Large intestine (tissue), 3 donors: ENCODE measurements at regions not wholly inside any gene's neighbourhood (a gene's known extent, or its start where the extent isn't known, plus 50 kb on each side); places are given as distances from the start of the nearest gene placed in this dataset.

ENCODE experiments used
- DNase-seq, 2 donors: peaks; one replicate each; pipeline versions ENCODE4 v3.0.0 to v3.0.0-alpha.2; 2013
- H3K27ac ChIP-seq: one replicate; pipeline ENCODE4 v1.5.1; 2013; ENCODE audit warnings: low read length
- H3K27me3 ChIP-seq: 2 replicates; pipeline ENCODE4 v1.6.1; 2013; ENCODE audit warnings: low read length; ENCODE audit not compliant: control insufficient read depth, insufficient read depth
- H3K36me3 ChIP-seq: 2 replicates; pipeline ENCODE4 v1.6.1; 2013; ENCODE audit warnings: low read length; ENCODE audit not compliant: control insufficient read depth, insufficient read depth
- H3K4me1 ChIP-seq: one replicate; pipeline ENCODE4 v1.6.1; 2013; ENCODE audit warnings: low read length; ENCODE audit not compliant: control insufficient read depth, insufficient read depth
- H3K4me3 ChIP-seq: one replicate; pipeline ENCODE4 v1.5.1; 2013; ENCODE audit warnings: low read length
- H3K9me3 ChIP-seq: one replicate; pipeline ENCODE4 v1.6.1; 2013; ENCODE audit warnings: mild to moderate bottlenecking, low read depth, low read length, moderate library complexity; ENCODE audit not compliant: control insufficient read depth
- WGBS: methylation state at CpG from one replicate; pipeline ENCODE4 v1.1.5; 2013; ENCODE audit warnings: low lambda C conversion rate; ENCODE audit not compliant: insufficient coverage; 5-methylcytosine and 5-hydroxymethylcytosine counted together

GRCh38 chr9:97747201-97747965, 50.2 kb upstream of the XPA start:
- DNase-seq, result peak in 1 of 2 donors; percentile 62
- Histone ChIP-seq H3K36me3 (no peaks in the 10 kb centered on the region), H3K4me3 (no peak overlapping the region), H3K4me1 (peaks cover 59% of the 10 kb centered on the region), H3K9me3 (peaks cover 4% of the 10 kb centered on the region), H3K27me3 (no peaks in the 10 kb centered on the region), H3K27ac (peak overlapping the region; percentile 66)
- no CpG with 5 or more reads among the region's 4 CpGs for WGBS

GRCh38 chr9:97748525-97748924, 51.4 kb upstream of the XPA start:
- H3K4me3 ChIP-seq, result no peak overlapping the region
- H3K9me3 ChIP-seq, result no peaks in the 10 kb centered on the region
- H3K36me3 ChIP-seq, result no peaks in the 10 kb centered on the region
- DNase-seq, result no peak
- no peaks in the 10 kb centered on the region for H3K27me3 ChIP-seq
- WGBS, result no CpG with 5 or more reads among the region's 1 CpG
- peak overlapping the region; percentile 66 for H3K27ac ChIP-seq
- H3K4me1 ChIP-seq, result peaks cover 64% of the 10 kb centered on the region

- H3K9me3 ChIP-seq, result no peaks in the 10 kb centered on the region
- H3K27me3 ChIP-seq, result no peaks in the 10 kb centered on the region
- no peak overlapping the region for H3K4me3 ChIP-seq
- no CpG with 5 or more reads among the region's 3 CpGs for WGBS
- H3K27ac ChIP-seq, result peak overlapping the region; percentile 85
- DNase-seq, result no peak
- H3K36me3 ChIP-seq, result no peaks in the 10 kb centered on the region
- H3K4me1 ChIP-seq, result peaks cover 65% of the 10 kb centered on the region
These were observed 52.8 kb upstream of the XPA start for GRCh38 chr9:97749928-97750327.

DNA sequence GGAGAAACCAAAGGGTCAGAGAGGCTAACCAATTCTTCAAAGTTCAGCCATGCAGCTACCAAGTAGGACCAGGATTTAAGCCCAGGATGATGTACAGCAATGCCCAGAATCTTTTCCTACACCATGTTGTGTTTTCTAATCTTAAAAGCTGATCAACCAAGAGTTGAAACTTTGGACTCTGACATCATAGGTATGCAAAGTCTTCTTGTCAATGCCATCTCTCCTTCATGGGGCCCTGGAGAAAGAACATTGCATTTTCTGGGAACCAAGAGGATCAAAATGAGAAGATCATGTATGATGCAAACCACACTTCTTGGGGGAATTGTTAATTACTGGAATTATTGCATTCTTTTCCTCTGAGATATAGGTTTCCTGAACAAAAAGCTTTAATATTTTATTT, 54.4 kb upstream of the XPA start:
- peak overlapping the region; percentile 85 for H3K27ac ChIP-seq
- DNase-seq, result peak; percentile 62 to 84

DNA sequence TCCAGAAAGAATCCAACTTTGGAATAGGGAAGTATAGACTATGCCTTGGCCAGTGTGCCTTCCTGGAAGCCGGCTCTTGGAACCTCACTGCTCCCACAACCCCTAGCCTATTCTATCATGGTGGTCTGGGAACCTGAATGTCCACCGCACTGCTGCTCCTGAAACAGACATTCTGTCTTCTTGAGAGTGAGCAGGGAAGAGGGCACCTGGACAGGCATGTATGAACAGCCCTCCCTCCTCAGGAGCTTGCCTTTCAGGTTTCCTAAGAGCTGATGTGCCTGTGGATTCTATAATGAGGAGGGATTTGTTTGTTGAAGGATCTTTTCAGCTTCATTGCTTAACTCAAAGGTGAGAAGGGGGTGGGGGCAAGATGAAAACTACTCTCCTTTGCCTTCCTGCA, 55.1 kb upstream of the XPA start:
- no CpG with 5 or more reads among the region's 2 CpGs for WGBS
- peaks cover 57% of the 10 kb centered on the region for H3K4me1 ChIP-seq
- no peaks in the 10 kb centered on the region for H3K27me3 ChIP-seq
- no peak overlapping the region for H3K4me3 ChIP-seq
- peak overlapping the region; percentile 85 for H3K27ac ChIP-seq
- peak in 1 of 2 donors; percentile 47 for DNase-seq
- H3K9me3 ChIP-seq, result no peaks in the 10 kb centered on the region
- H3K36me3 ChIP-seq, result no peaks in the 10 kb centered on the region

More for the DNA sequence above, 54.4 kb upstream of the XPA start:
- Histone ChIP-seq H3K27me3 (no peaks in the 10 kb centered on the region), H3K4me3 (peak overlapping the region; percentile 30), H3K36me3 (no peaks in the 10 kb centered on the region), H3K4me1 (peaks cover 60% of the 10 kb centered on the region), H3K9me3 (no peaks in the 10 kb centered on the region)

GRCh38 chr9:97753364-97753763, 56.2 kb upstream of the XPA start:
- Histone ChIP-seq H3K4me3 (no peak overlapping the region), H3K27ac (no peak overlapping the region), H3K36me3 (no peaks in the 10 kb centered on the region), H3K4me1 (peaks cover 54% of the 10 kb centered on the region), H3K27me3 (no peaks in the 10 kb centered on the region), H3K9me3 (no peaks in the 10 kb centered on the region)
- no peak for DNase-seq

DNA sequence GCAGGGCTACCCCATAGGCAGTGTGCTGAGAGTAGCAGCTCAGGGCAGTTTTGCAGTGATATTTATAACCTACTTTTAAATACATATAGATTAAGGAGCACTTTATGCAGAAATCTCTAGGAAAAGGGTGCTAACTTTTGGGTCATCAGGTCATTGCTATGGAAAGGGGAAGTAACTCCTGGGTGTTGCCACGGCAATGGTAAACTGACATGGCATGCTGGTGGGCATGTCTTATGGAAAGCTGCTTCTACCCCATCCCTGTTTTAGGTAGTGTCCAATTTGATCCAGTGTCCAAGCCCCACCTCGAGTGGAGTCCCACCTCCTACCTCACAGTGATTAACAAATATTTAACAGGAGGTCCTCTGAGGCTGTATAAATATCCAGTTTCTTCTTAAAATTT, 56.8 kb upstream of the XPA start:
- no peak overlapping the region for H3K27ac ChIP-seq
- no peak for DNase-seq
- H3K4me1 ChIP-seq, result peaks cover 54% of the 10 kb centered on the region

DNA sequence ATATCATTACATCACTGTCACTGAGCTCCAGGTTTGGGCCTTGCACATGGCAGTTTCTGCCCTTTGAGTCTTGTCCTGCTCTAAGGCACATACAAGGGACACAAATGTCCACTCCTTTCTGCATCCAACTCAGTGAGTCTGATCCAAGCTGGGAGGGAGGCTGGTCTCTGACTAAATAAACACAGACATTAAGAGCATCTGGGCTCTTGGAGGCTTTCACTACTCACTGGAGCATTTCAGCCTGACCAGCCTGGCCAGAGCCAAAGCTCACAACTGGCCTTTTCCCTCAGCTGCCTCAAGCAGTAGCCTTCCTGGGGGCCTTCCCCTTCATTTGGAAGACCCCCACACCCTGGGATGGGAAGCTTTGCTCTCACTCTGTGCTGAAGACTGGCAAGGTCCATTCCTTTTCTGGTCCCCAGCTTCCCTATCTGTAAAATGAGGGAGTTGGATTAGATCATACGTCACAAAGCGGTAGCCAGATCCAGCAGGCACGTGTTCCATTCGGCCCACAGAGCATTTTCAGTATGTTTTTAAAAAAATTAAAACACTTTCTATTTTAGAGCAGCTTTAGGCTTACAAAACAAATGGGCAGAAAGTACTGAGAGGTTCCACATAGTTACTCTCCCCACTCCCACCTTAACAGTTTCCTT, 58.6 kb upstream of the XPA start:
- WGBS, result no CpG with 5 or more reads among the region's 4 CpGs
- no peaks in the 10 kb centered on the region for H3K9me3 ChIP-seq
- no peak for DNase-seq
- peaks cover 58% of the 10 kb centered on the region for H3K4me1 ChIP-seq
- no peaks in the 10 kb centered on the region for H3K27me3 ChIP-seq
- no peaks in the 10 kb centered on the region for H3K36me3 ChIP-seq
- H3K4me3 ChIP-seq, result no peak overlapping the region
- H3K27ac ChIP-seq, result no peak overlapping the region

More for the DNA sequence above, 56.8 kb upstream of the XPA start:
- no CpG with 5 or more reads among the region's 2 CpGs for WGBS
- Histone ChIP-seq H3K27me3 (no peaks in the 10 kb centered on the region), H3K36me3 (no peaks in the 10 kb centered on the region), H3K9me3 (no peaks in the 10 kb centered on the region), H3K4me3 (no peak overlapping the region)

DNA sequence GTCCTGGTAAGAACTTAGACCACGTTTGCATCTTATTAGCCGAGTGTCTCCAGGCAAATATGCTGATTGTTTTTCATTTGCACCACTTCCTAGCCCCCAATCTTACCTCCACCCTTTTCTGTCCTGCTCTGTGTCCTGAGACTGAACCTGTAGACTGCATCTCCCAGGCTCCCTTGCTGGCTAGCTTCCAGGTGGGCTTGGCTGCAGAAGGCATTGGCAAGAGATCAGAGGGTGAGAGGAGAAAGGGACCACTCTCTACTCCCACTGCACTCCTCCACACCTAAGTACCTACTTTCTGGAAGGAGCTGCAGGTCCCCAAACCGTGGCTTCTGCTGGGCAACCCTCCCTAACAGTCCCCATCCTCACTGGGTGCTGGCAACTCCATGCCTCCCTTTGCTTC, 59.9 kb upstream of the XPA start:
- no CpG with 5 or more reads among the region's 3 CpGs for WGBS
- Histone ChIP-seq H3K36me3 (no peaks in the 10 kb centered on the region), H3K4me3 (no peak overlapping the region), H3K9me3 (no peaks in the 10 kb centered on the region), H3K4me1 (peaks cover 58% of the 10 kb centered on the region), H3K27ac (no peak overlapping the region), H3K27me3 (no peaks in the 10 kb centered on the region)
- DNase-seq, result no peak

DNA sequence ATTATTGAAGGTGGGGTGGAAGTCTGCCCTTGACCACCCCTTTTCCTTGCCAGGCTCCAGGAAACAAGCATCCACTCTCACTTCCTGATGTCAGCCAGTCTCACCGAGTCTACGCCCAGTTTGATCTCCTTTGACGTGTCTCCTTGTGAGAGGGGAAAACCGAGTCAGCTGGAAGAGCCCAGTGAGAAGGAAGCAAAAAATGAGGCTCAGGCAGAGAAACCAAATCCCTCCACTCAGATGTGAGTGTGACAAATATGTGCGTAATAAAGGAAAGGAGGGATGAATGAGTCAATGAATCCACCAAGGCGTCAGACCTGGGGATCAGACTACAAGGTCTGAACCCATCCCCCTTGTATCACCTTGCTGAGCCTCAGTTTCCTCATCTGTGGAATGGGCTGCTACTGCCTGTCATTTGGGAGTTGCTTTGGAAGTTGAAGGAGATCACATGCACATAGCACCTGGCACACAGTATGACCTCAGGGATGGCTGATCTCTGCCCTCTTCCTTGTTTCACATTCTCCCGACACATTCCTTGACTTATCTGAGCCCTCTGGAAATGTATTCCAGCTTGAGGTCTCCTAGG, 61.3 kb upstream of the XPA start:
- H3K4me3 ChIP-seq, result no peak overlapping the region
- peak in 1 of 2 donors; percentile 59 for DNase-seq
- no peaks in the 10 kb centered on the region for H3K36me3 ChIP-seq
- H3K27ac ChIP-seq, result peak overlapping the region; percentile 97
- no peaks in the 10 kb centered on the region for H3K27me3 ChIP-seq
- peaks cover 64% of the 10 kb centered on the region for H3K4me1 ChIP-seq
- no CpG with 5 or more reads among the region's 7 CpGs for WGBS
- no peaks in the 10 kb centered on the region for H3K9me3 ChIP-seq
